ENCODE measurements at regions not wholly inside any gene's neighbourhood (a gene's known extent, or its start where the extent isn't known, plus 50 kb on each side); places are given as distances from the start of the nearest gene placed in this dataset.

DNA sequence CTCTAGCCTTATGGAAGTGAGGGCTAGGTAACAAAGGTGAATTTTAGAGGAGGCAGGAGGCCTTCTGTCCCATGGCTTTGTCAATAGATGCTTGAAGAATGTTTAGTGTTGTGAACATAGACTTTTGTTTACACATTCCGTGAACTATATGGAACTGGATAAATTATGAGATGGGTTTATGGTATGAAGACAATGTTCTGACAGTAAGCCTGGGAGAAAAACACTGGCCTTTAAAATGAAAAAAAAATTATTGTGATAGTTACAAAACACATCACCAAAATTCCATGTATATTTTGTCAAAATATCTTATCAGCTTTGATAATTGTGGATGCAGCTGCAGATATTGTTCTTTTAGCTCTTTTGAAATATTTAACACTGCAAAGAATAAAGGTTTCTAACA, 251.5 kb upstream of the DCN start:
- H3K4me1 ChIP-seq (ENCODE audit: insufficient read depth, low read length, severe bottlenecking) = no peaks in the 10 kb centered on the region
- H3K27me3 ChIP-seq (ENCODE audit: insufficient read depth, low read length) = no peaks in the 10 kb centered on the region
- no peaks in the 10 kb centered on the region for H3K79me2 ChIP-seq (ENCODE audit: insufficient read depth, low read length)
- no peak overlapping the region for H2AFZ ChIP-seq (ENCODE audit: low read length)
- no peaks in the 10 kb centered on the region for H3K9me2 ChIP-seq (ENCODE audit: low read depth, low read length)
- no peaks in the 10 kb centered on the region for H4K20me1 ChIP-seq (ENCODE audit: insufficient read depth, low read length)
- no peak for TF ChIP-seq CTCF (IDR thresholded peaks at IDR 0.05; ENCODE audit: low read length)
- TF ChIP-seq EZH2 (IDR thresholded peaks at IDR 0.05; ENCODE audit: borderline replicate concordance, low read length) = no peak
- no peaks in the 10 kb centered on the region for H3F3A ChIP-seq (ENCODE audit: insufficient read depth, low read length)
- no peak overlapping the region for H3K9ac ChIP-seq (ENCODE audit: low read length)
- H3K4me2 ChIP-seq (ENCODE audit: low read length) = no peak overlapping the region
- no peak overlapping the region for H3K4me3 ChIP-seq (ENCODE audit: low read depth, low read length, poor library complexity, severe bottlenecking)
- H3K9me3 ChIP-seq (ENCODE audit: low read length) = no peaks in the 10 kb centered on the region
- no peak overlapping the region for H3K27ac ChIP-seq (ENCODE audit: low read depth, low read length, poor library complexity, severe bottlenecking)
- H3K36me3 ChIP-seq (ENCODE audit: insufficient read depth, low read length) = no peaks in the 10 kb centered on the region

DNA sequence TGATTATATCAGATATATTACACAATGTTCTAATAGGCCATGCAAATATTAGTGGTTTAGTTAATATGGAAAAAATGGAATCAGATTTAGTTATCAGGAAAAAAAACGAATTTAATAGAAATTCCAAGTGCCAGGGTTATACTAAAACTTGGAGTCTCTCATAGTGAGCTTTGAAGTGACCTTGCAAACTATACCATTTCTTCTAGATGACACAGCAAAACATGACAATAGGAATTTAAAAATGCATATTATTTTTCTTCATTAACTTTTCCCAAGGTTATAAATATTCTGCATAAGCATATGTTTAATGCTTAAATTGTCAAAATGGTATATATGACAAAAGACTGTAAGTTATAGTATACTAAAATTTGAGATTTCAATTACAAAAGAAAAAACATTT, 250.1 kb upstream of the DCN start:
- TF ChIP-seq EZH2 (IDR thresholded peaks at IDR 0.05; ENCODE audit: borderline replicate concordance, low read length) = no peak
- no peak for TF ChIP-seq CTCF (IDR thresholded peaks at IDR 0.05; ENCODE audit: low read length)
- H3K9me2 ChIP-seq (ENCODE audit: low read depth, low read length) = no peaks in the 10 kb centered on the region
- H3K36me3 ChIP-seq (ENCODE audit: insufficient read depth, low read length) = no peaks in the 10 kb centered on the region

DNA sequence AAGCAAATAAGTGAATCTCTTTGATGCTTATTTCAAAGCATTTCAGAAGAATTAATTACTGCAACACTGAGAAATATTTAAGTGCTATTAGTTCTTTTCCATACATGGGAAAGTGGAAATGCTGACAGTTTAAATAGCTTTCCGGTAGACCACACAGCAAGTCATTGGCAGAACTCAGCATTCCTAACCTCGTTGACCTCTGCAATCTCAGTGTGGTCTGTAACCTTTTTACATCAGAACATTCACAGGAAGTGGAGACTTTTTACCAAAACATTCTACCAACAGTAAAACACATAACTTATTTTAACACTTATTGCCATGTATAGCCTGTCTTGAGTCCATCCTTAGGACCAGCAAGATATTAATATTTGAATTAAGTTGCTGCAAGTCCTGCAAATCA, 249.5 kb upstream of the DCN start:
- H3K4me1 ChIP-seq (ENCODE audit: insufficient read depth, low read length, severe bottlenecking) = no peaks in the 10 kb centered on the region
- H3K9me3 ChIP-seq (ENCODE audit: low read length) = no peaks in the 10 kb centered on the region
- no peak overlapping the region for H3K4me3 ChIP-seq (ENCODE audit: low read depth, low read length, poor library complexity, severe bottlenecking)
- no peak overlapping the region for H3K27ac ChIP-seq (ENCODE audit: low read depth, low read length, poor library complexity, severe bottlenecking)
- no peaks in the 10 kb centered on the region for H3F3A ChIP-seq (ENCODE audit: insufficient read depth, low read length)
- no peak overlapping the region for H2AFZ ChIP-seq (ENCODE audit: low read length)
- no peaks in the 10 kb centered on the region for H3K9me2 ChIP-seq (ENCODE audit: low read depth, low read length)
- no peaks in the 10 kb centered on the region for H3K27me3 ChIP-seq (ENCODE audit: insufficient read depth, low read length)
- no peaks in the 10 kb centered on the region for H4K20me1 ChIP-seq (ENCODE audit: insufficient read depth, low read length)
- H3K9ac ChIP-seq (ENCODE audit: low read length) = no peak overlapping the region
- TF ChIP-seq CTCF (IDR thresholded peaks at IDR 0.05; ENCODE audit: low read length) (no peak), EZH2 (IDR thresholded peaks at IDR 0.05; ENCODE audit: borderline replicate concordance, low read length) (no peak)
- H3K36me3 ChIP-seq (ENCODE audit: insufficient read depth, low read length) = no peaks in the 10 kb centered on the region
- H3K4me2 ChIP-seq (ENCODE audit: low read length) = no peak overlapping the region
- H3K79me2 ChIP-seq (ENCODE audit: insufficient read depth, low read length) = no peaks in the 10 kb centered on the region

More for the DNA sequence above, 250.1 kb upstream of the DCN start:
- Histone ChIP-seq H3K79me2 (ENCODE audit: insufficient read depth, low read length) (no peaks in the 10 kb centered on the region), H3K9me3 (ENCODE audit: low read length) (no peaks in the 10 kb centered on the region), H3K4me2 (ENCODE audit: low read length) (no peak overlapping the region), H3K27me3 (ENCODE audit: insufficient read depth, low read length) (no peaks in the 10 kb centered on the region), H3K4me1 (ENCODE audit: insufficient read depth, low read length, severe bottlenecking) (no peaks in the 10 kb centered on the region), H4K20me1 (ENCODE audit: insufficient read depth, low read length) (no peaks in the 10 kb centered on the region), H3K27ac (ENCODE audit: low read depth, low read length, poor library complexity, severe bottlenecking) (no peak overlapping the region), H3F3A (ENCODE audit: insufficient read depth, low read length) (no peaks in the 10 kb centered on the region), H3K9ac (ENCODE audit: low read length) (no peak overlapping the region), H3K4me3 (ENCODE audit: low read depth, low read length, poor library complexity, severe bottlenecking) (no peak overlapping the region), H2AFZ (ENCODE audit: low read length) (no peak overlapping the region)
